ENCODE measurements at regions not wholly inside any gene's neighbourhood (a gene's known extent, or its start where the extent isn't known, plus 50 kb on each side); places are given as distances from the start of the nearest gene placed in this dataset.
A peak's percentile ranks its signal among the peaks of the same experiment; 100 is the strongest.

DNA sequence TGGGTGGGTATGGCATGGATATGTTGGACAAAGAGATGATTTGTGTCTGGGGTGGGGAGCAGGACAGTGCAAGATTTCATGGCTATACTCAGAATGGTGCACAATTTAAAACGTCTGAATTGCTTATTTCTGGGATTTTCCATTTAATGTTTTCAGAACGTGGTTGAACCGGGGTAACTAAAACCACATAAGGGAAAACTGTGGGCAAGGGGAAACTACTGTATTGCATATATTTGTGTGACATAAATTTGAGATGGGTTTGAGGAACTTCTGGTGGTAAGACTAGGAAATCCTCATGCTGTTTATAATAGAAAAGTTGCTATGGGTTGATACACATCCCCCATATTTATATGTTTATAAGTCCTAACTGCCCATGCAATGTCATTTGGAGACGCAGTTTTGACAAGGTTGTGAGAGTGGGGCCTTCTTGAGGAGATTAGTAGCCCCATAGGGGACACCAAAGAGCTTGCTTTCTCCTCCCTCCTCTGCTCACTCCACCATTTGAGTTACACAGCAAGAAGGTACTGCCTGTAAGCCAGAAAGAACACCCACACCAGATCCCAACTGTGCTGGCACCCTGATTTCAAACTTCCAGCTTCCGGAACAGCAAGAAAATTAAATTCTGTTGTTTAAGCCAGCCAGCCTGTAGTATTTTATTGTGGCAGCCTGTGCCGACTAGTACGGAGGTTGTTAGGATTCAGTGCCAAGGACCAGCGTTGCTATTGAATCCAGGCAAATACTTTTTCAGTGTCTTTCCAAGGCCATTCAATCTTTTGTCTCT is 2118.9 kb downstream of the MAT2B start:
- no peak for DNase-seq

DNA sequence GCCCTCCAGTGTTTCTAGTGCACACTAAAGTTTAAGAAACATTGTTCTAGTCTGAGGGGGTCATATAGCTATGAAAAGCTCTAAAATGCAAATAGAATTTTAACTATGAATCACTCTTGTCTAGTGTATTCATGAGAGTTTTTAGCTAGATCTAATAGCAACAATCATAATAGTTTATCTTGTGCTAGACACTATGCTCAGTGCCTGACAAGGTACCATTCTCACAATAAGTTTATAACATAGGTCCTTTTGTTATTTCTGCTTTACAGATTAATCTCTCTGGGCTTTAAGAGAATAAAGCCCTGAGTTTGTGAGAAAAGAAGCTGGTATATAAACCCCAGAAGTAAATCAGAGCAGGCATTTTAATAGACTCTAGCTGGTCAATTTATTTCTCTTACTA is 2120.7 kb downstream of the MAT2B start:
- DNase-seq = no peak

DNA sequence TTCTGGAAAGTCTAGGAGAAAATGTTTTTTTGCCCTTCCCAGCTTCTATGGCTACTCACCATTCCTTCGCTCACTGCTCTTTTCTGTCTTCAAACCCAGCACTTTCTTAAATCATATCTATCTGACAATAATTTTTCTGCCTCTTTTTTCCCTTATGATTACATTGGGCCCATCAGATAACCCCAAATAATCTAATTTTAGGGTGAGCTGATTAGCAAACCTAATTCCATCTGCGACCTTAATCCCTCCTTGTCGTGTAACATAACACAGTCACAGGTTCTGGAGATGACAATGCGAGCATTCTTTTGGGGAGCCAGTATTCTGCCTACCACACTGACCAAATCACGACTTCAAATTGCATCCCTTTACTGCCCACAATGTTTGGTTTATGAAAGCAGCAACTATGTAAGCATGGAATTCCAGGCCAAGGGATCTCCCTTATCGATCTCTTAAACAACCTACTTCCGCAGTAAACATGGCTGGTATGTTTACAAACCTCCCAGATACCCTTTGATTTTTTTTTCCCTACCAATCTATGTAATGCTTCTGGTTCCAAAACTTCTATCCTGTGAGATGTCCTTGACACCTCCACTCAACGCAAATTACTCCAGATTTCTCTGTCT is 2122.2 kb downstream of the MAT2B start:
- DNase-seq = no peak

DNA sequence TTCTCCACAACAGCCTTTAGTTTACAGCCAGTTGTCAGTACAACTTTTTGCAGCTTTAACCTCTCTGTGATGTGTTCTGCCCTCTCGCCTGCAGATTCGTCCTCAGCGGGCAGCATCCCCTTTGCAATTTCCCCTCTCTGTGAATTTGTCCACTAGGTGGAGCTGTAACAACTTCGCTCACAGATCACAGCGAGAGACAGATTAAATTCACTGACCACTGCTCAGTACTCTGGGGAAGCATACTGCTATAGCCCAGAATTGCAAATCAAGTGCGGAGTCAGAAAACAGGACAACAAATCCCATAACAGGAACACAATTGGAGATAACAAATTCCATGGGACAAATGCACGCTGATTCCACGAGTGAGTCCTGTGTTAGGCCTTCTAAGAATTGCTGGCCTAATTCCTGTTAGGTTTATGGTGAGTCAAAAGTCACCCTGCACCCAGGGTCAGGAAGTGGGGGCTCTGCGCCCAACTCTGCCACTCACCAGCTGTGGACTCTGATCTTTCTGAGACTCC is 2124.9 kb downstream of the MAT2B start:
- peak; percentile 6 to 7 for DNase-seq

DNA sequence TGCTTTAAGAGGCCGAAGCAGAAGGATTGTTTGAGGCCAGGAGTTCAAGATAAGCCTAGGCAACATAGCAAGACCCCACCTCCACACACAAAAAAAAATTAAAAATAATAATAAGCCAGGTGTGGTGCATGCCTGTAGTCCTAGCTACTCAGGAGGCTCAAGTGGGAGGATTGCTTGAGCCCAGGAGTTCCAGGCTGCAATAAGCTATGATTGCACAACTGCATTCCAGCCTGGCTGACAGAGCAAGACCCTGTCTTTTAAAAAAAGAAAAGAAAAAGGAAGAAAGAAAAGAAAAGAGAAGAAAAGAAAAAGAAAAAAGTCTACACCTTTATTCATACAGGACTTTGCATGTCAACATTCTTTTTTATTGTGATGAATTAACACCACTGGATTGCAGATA is 2125.8 kb downstream of the MAT2B start:
- no peak for DNase-seq

DNA sequence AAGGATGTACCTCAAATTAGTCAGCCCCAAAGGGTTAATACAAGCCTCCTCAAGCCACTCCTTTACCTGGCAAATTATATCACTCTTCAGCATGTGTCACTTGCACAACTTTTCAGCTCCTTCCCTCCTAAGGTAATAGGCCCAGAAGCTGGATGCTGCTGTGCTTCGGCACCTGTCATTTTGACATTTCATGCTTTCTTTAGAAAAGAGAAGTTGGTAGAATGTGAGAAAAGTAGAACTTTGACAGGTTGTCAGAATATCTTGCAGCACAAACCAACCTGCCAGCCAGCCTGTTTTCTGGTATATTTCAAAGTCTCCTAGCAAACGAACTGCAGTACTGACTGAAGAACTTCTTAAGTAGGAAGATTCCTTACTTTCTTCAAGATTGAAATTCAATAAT is 2136.9 kb downstream of the MAT2B start:
- DNase-seq = no peak

DNA sequence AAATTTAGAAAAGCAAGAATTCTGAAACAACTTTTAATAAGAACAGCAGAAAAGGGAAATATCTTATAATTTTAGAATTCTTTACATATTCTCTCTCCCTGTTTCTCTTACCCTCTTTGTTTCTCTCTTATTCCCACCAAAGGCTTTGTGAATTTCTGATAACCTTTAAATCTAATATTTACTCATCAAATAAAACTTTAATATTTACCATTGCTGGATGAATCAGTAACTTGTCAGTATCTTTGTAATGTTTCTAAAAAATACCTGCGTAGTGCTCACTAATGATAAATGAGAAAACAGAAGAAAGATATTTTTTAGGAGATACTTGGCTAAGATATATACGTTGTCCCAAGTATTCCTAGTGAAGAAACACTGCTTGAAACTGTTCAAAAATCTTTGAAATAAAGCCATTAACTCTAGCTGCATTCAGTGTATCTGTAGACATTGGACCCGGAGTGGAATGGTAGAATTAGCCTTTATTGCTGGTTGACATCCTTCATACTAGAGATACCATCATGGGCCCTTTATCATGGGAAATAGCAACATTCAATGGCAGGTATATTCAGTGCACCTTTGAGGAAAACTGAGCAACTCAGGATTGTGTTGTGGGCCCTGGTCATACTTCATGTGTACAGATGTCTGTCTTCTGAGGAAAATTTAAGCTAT is 2160.4 kb downstream of the MAT2B start:
- DNase-seq = no peak

DNA sequence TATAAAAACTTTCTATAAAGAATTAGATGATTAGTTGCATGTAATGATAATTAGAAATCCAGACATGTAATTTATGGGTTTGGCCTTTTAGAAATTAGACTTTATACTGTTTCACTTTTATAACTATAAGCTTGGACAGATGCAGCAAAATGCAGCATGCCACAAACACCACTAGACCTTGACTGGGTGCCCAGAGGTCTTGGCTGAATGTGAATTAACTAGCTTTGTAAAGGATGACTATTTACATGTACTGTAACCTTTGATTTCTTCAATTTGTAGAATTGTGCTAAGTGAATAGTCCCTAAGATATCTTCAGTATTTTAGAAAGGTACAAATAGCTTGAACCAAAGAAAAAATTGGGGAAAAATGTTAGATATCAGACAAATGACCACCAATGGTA is 2168.1 kb downstream of the MAT2B start:
- DNase-seq = no peak

DNA sequence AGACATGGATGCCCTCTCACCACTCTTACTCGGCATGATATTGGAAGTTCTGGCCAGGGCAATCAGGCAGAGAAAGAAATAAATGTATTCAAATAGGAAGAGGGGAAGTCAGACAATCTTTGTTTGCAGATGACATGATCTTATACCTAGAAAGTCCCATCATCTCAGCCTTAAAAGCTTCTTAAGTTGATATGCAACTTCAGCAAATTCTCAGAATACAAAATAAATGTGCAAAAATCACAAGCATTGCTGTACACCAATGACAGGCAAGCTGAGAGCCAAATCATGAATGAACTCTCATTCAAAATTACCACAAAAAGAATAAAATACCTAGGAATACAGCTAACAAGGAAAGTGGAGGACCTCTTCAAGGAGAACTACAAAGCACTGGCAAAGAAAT is 2190.4 kb downstream of the MAT2B start:
- DNase-seq = no peak

DNA sequence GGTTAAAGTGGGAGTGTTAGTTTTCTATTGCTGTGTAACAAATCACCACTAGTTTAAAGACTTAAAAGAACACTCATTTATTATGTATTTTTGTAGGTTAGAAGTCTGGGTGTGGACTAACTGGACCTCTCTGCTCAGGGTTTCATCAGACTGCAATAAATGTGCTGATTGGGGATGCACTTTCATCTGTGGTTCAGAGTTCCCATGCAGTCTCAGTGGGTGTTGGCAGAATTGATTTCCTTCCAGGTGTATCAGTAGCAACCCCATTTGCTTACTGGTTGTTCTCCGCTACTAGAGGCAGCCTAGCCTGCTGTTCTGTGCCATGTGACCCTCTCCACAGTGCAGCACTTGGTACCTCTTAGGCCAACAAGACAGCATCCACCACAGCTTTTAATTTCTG is 2200.5 kb downstream of the MAT2B start:
- no peak for DNase-seq

DNA sequence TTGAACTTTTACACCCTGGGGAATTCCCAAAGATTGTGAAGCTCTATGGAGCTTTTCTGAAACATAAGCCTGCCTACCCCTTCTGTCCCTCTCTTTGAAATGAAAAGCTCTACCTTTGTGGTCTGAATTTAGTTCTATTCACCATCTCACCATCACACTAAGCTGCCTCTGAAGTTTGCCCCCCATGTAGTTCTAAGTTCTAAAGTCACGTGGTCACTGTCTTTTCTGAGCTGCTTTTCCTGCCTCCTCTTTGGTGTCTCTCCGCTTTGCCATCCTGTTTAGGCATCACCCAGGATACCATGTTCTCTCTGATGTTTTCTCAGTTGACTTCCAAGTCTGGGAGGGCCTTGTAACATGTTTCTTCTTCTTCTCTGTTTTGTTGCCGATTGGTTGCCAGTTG is 2206.6 kb downstream of the MAT2B start:
- DNase-seq = no peak

DNA sequence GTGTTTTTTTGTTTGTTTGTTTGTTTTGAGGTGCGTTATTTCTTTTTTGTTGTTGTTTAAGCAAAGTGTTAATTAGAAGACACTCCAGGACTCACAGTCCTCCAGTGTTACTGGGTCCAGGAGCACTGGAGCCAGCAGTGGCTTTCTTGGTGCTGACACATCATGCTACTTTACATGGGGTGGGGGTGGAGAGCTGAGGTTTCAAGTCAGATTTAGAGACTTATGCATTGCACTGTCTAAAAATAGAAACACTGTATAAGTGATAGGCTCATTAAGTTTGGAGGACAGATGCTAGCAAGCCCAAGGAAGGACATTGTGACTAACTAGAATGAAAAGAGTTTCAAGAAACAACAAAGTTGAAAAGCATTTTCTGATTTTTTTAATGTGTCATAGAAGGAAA is 2209.2 kb downstream of the MAT2B start:
- no peak for DNase-seq

DNA sequence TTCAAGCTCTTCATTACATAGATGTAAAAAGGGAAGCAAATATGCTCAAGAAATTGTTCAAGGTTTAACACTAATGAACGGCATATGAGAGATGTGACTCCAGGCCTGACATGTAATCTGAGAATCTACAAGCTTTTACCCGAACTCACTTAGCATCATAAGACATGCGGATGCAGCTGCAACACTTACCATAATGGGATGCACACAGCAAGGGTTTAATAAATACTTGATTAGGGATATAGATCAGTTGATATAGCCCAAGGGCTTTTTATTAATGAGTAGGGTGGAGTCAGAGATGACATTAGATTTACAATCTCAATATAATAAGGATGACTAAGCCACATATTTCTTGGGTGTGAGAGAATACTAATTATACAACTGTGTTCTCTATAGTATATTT is 2215.5 kb downstream of the MAT2B start:
- no peak for DNase-seq

DNA sequence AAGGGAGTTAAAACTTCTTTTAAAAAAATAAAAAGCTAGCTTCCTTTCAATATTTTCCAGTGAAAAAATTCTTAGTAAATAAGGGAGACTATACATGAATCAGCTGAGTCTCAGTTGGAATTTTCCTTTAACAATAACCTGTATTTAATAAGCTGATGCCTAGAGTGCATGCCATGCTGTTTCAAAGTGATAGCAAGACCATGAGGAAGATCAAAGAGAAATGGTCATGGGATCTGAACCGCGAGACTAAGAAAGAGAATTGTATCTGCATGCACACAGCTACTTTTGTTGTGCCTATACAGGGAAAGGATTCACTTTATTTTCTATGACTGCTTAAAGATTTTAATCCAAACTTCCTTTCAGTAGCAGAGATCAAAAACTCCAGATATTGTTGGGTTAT is 2217.0 kb downstream of the MAT2B start:
- no peak for DNase-seq

DNA sequence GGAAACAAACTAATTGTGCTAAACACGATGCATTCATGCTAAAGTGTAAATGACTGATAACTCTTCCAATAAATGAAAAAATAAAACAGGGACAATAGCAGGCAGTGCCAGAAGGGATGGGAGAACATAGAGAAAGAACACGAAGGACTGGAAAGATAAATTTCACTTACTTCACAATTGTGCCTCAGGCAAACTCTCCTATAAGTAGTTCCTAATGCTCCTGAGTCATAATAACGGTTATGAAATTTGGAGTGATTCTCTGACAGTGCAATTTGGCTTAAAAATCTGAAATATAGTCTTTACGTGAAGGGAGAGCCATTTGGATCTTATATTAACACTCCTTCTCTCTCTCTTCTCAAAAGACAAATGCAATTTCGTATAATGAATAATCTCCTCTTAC is 2218.5 kb downstream of the MAT2B start:
- no peak for DNase-seq

DNA sequence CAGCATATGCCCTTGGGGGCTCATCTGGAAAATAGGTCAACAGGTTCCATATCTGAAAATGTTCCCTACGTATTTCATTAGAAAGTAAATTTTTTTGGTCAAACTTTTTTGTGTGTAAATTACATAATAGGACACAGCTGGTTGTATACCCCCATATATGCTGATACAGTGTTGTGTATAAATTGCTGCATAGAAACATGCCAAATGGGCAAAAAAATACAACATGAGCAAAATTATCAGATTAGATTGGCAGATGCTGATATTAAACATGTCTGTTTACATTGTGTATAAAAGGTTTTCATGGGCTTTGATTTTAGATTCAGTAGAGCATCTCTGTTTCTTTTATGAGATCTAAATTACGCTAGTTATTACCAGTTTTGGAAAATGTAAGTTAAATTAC is 2223.0 kb downstream of the MAT2B start:
- DNase-seq = no peak

DNA sequence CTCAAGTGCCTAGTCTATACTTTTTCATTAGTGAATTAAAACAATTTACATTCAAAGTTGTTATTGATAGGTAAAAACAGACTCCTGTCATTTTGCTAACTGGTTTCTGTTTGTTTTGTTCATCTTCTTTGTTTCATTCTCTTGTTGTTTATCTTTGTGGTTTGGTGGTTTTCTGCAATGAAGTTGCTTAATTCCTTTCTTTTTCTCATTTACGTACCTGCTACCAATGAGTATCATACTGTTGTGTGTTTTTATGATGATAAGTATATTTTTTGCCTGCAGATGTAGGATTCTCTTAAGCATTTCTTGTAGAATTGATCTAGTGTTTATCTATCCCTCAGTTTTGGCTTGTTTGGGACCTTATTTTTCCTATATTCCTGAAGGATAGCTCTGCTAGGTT is 2230.0 kb downstream of the MAT2B start:
- no peak for DNase-seq

DNA sequence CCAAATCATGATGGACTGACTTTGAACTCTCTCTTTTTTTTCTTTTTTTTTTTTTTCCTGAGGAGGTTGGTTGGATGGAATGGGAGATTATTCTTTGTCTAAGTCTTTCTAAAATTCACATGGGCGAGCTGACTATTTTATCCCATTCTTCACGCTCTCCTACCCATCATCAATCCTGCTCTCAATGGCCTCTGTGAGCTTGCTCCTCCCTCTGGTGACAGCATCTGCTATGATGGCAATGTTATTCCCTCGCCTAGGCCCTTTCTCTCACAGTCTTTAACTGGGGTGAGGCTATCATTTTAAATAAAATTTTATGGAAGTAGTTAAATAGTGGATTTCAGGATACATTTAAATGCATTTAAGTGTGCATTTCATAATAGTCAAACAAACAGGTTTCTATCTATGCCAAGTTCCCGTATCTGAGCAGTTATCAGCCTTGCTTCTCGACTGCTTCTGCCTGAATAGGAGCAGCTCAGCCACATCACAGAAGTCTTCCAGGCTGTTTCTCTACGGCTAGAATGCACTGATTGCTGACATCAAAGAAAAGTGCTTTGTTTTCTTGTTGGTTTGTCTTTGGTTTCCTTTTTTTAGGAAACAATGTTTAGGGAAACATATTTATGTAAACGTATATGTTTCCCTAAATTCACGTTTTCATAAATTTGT is 2233.8 kb downstream of the MAT2B start:
- DNase-seq = no peak

DNA sequence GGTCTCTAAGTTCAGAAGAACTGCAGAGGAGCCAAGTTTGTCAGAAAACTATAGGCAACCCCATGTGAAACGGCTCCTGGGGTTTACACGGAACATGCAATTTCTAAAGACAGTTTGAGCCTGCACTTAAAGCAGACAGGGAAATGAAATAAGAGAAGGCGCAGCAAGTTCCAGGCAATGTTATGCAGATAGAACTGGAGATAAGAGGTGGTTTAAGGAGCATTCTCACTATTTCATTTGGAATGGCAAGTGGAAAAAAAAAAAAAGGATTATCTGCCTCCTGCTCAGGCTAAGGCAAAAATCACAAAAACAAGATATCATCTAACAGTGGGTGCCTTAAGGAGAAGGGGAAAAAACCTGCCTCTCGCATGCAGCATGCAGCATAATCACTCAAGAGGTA is 2252.4 kb downstream of the MAT2B start:
- DNase-seq = no peak

DNA sequence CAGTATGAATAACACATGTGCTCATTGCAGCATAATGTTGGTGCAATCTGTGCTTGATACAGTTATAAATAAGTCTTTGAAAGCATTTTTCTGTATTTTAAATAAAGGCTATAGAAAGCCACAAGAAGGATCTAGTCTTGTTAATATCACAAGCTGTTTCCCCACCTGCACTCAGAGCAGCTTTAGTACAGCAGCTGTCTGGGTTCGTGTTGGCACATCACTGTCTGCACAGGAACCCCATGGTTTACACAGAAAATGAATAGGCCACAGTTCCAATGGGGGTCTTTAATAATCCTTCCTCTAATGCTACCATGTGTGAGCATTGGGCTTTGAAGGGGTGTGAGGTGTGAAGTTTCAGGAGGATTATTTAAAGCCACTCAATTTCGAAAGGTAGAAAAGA is 2269.7 kb downstream of the MAT2B start:
- no peak for DNase-seq

DNA sequence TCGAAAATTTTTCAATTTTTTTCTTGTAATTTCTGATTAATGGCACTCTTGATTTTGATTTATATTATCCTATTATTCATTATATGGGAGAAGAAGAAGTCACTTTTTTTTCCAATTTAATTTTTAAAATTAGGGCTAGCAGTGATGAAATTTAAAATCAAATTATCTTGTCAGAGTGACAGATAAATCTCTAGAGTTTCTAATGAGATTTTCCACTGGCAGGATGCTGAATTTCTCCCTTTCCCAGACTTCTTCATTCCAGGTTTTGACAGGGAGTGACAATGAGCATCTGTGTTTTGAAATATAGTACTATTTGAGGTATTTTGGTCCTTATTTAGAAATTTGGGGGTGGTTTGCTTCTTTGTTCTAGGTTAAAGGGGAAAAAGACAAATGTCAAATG is 2274.1 kb downstream of the MAT2B start:
- DNase-seq = no peak

DNA sequence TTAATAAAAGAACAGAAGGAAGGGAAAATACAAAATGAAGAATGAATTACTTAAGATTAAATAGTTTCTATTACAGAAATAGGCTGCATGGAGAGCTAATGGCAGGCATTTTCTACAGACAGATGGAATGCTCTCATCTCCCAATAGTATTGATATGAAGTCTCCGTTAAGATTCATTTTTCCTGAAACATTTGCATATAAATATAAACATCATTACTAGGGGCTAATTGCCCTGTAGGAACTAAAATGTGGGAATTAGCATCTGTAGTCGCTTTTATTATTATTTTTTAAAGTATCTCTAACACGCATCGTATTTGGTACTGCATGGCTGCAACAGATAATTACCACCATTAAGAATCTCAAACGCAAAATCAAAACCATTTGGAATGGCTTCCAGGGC is 2275.5 kb downstream of the MAT2B start:
- no peak for DNase-seq

DNA sequence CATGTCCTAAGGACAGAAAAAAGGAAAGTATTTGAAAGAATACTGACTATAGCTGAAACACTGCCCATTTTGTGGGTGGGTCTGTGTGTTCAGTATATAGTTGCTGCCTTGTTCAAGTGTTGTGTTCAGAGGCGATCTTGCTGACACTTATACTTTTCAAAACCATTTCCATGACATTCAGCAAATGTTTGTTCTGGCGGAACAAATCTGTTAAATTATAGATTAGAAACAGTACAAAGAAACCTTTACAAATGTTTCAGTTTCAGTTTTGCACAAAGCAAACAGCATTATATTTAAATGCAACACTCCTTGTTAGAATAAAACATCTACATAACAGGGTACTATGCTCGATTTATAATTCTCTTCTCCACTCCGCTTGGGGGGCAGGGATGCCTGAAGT is 2276.3 kb downstream of the MAT2B start:
- no peak for DNase-seq

DNA sequence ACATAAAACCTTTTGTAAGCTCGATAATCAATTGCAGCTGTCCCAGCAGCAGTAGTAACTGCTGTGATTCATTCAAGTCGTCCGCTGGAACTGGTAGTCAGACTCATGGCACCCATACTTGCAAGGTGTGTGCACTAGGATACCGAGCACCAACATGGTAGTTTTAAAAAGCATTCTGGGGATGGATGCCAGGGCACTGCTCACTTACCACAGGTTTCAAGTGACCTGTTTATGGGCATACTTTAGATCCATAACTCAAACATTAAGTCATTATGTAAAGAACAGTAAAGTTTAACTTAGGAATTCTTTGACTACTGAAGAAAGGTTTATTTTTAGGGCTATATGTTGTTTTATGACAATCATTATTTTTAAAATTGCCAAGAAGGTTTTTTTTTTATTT is 2277.6 kb downstream of the MAT2B start:
- DNase-seq = no peak

All from stimulated activated CD4-positive, alpha-beta T cell treated with anti-CD3 and anti-CD28 coated beads, Interleukin-2, amount 100 ng/mL, for 48 hours (primary cell).